ENCODE measurements at regions not wholly inside any gene's neighbourhood (a gene's known extent, or its start where the extent isn't known, plus 50 kb on each side); places are given as distances from the start of the nearest gene placed in this dataset.

GRCh38 chr11:29959488-29959887 is 57.3 kb downstream of the KCNA4 start:
- intact Hi-C loops (cut with DNase I; ENCODE audit: low total_unique reads) = no loop called here
- in situ Hi-C loops (cut with MboI; ENCODE audit: low sequenced_read_pairs in 4 of 4) = no loop called here
- DNase-seq (no peak), ATAC-seq (no peak)
- H3K4me1 ChIP-seq = no peaks in the 10 kb centered on the region
- no peaks in the 10 kb centered on the region for H3K9me3 ChIP-seq
- H3K36me3 ChIP-seq = no peaks in the 10 kb centered on the region
- H3K4me3 ChIP-seq = no peak overlapping the region
- H3K27ac ChIP-seq = no peak overlapping the region
- no peaks in the 10 kb centered on the region for H3K27me3 ChIP-seq
- TF ChIP-seq POLR2A (IDR thresholded peaks at IDR 0.05) (no peak), CTCF (IDR thresholded peaks at IDR 0.05 in 4 of 5, conservative IDR thresholded peaks at IDR 0.05 in 1 of 5) (no peak)

GRCh38 chr11:29957431-29957830 is 59.4 kb downstream of the KCNA4 start:
- Histone ChIP-seq H3K9me3 (no peaks in the 10 kb centered on the region), H3K4me1 (no peaks in the 10 kb centered on the region), H3K36me3 (no peaks in the 10 kb centered on the region), H3K27ac (no peak overlapping the region), H3K27me3 (no peaks in the 10 kb centered on the region), H3K4me3 (no peak overlapping the region)
- TF ChIP-seq POLR2A (IDR thresholded peaks at IDR 0.05) (no peak), CTCF (IDR thresholded peaks at IDR 0.05 in 4 of 5, conservative IDR thresholded peaks at IDR 0.05 in 1 of 5) (no peak)
- in situ Hi-C loops (cut with MboI; ENCODE audit: low sequenced_read_pairs in 4 of 4) = no loop called here
- intact Hi-C loops (cut with DNase I; ENCODE audit: low total_unique reads) = no loop called here
- ATAC-seq (no peak), DNase-seq (no peak)

- TF ChIP-seq CTCF (IDR thresholded peaks at IDR 0.05 in 4 of 5, conservative IDR thresholded peaks at IDR 0.05 in 1 of 5) (no peak), POLR2A (IDR thresholded peaks at IDR 0.05) (no peak)
- in situ Hi-C loops (cut with MboI; ENCODE audit: low sequenced_read_pairs in 4 of 4) = no loop called here
- Histone ChIP-seq H3K9me3 (no peaks in the 10 kb centered on the region), H3K36me3 (no peaks in the 10 kb centered on the region), H3K4me3 (no peak overlapping the region), H3K27me3 (no peaks in the 10 kb centered on the region), H3K27ac (no peak overlapping the region), H3K4me1 (no peaks in the 10 kb centered on the region)
- ATAC-seq (no peak), DNase-seq (no peak)
- intact Hi-C loops (cut with DNase I; ENCODE audit: low total_unique reads) = no loop called here
These were observed 60.7 kb downstream of the KCNA4 start for GRCh38 chr11:29956076-29956556.

GRCh38 chr11:29943347-29943746 is 73.5 kb downstream of the KCNA4 start:
- DNase-seq (no peak), ATAC-seq (no peak)
- Histone ChIP-seq H3K27me3 (peaks cover 0 to 3% (median 0%) of the 10 kb centered on the region in 3 donors), H3K4me3 (no peak overlapping the region), H3K36me3 (no peaks in the 10 kb centered on the region), H3K4me1 (no peaks in the 10 kb centered on the region), H3K27ac (no peak overlapping the region), H3K9me3 (peaks cover 0 to 4% (median 0%) of the 10 kb centered on the region in 3 donors)
- in situ Hi-C loops (cut with MboI; ENCODE audit: low sequenced_read_pairs in 4 of 4) = no loop called here
- no peak for TF ChIP-seq CTCF (IDR thresholded peaks at IDR 0.05 in 4 of 5, conservative IDR thresholded peaks at IDR 0.05 in 1 of 5)
- TF ChIP-seq POLR2A (IDR thresholded peaks at IDR 0.05) = no peak
- intact Hi-C loops (cut with DNase I; ENCODE audit: low total_unique reads) = no loop called here

- TF ChIP-seq CTCF (IDR thresholded peaks at IDR 0.05 in 4 of 5, conservative IDR thresholded peaks at IDR 0.05 in 1 of 5) = no peak
- TF ChIP-seq POLR2A (IDR thresholded peaks at IDR 0.05) = no peak
- no peak for ATAC-seq
- H3K4me3 ChIP-seq = no peak overlapping the region
- no peak overlapping the region for H3K27ac ChIP-seq
- intact Hi-C loops (cut with DNase I; ENCODE audit: low total_unique reads) (no loop called here), in situ Hi-C loops (cut with MboI; ENCODE audit: low sequenced_read_pairs in 4 of 4) (no loop called here)
- no peaks in the 10 kb centered on the region for H3K36me3 ChIP-seq
- no peaks in the 10 kb centered on the region for H3K27me3 ChIP-seq
- no peaks in the 10 kb centered on the region for H3K9me3 ChIP-seq
- DNase-seq = no peak
- no peaks in the 10 kb centered on the region for H3K4me1 ChIP-seq
These were observed 79.3 kb downstream of the KCNA4 start for GRCh38 chr11:29937526-29937925.
